Large intestine (tissue), 3 donors: ENCODE measurements at regions not wholly inside any gene's neighbourhood (a gene's known extent, or its start where the extent isn't known, plus 50 kb on each side); places are given as distances from the start of the nearest gene placed in this dataset.

Experiments used
- DNase-seq, 2 donors: peaks; one replicate each; pipeline versions ENCODE4 v3.0.0 to v3.0.0-alpha.2; 2013
- H3K27ac ChIP-seq: one replicate; pipeline ENCODE4 v1.5.1; 2013; ENCODE audit warnings: low read length
- H3K27me3 ChIP-seq: 2 replicates; pipeline ENCODE4 v1.6.1; 2013; ENCODE audit warnings: low read length; ENCODE audit not compliant: control insufficient read depth, insufficient read depth
- H3K36me3 ChIP-seq: 2 replicates; pipeline ENCODE4 v1.6.1; 2013; ENCODE audit warnings: low read length; ENCODE audit not compliant: control insufficient read depth, insufficient read depth
- H3K4me1 ChIP-seq: one replicate; pipeline ENCODE4 v1.6.1; 2013; ENCODE audit warnings: low read length; ENCODE audit not compliant: control insufficient read depth, insufficient read depth
- H3K4me3 ChIP-seq: one replicate; pipeline ENCODE4 v1.5.1; 2013; ENCODE audit warnings: low read length
- H3K9me3 ChIP-seq: one replicate; pipeline ENCODE4 v1.6.1; 2013; ENCODE audit warnings: mild to moderate bottlenecking, low read depth, low read length, moderate library complexity; ENCODE audit not compliant: control insufficient read depth
- WGBS: methylation state at CpG from one replicate; pipeline ENCODE4 v1.1.5; 2013; ENCODE audit warnings: low lambda C conversion rate; ENCODE audit not compliant: insufficient coverage; 5-methylcytosine and 5-hydroxymethylcytosine counted together

DNA sequence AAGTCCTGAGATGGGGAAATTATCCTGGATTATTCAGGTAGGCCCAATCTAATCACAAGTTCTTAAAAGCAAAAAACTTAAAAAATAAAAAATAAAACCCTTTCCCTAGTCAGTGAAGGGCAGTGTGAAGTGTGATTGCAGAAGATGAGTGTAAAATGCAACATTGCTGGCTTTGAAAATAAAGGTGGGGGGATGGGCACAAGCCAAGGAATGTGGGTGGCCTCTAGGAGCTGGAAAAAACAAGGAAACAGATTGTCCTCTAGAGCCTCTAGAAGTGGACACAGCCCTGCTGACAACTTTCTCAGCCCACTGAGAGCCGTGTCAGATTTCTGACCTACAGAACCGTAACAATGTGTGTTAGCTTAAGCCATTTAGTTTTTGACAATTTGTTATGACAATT, 184.3 kb upstream of the HNRNPA3 start:
- no peak for DNase-seq
- Histone ChIP-seq H3K4me1 (no peaks in the 10 kb centered on the region), H3K36me3 (no peaks in the 10 kb centered on the region), H3K9me3 (no peaks in the 10 kb centered on the region), H3K4me3 (no peak overlapping the region), H3K27ac (no peak overlapping the region), H3K27me3 (peaks cover 34% of the 10 kb centered on the region)
- no CpG with 5 or more reads among the region's 2 CpGs for WGBS

DNA sequence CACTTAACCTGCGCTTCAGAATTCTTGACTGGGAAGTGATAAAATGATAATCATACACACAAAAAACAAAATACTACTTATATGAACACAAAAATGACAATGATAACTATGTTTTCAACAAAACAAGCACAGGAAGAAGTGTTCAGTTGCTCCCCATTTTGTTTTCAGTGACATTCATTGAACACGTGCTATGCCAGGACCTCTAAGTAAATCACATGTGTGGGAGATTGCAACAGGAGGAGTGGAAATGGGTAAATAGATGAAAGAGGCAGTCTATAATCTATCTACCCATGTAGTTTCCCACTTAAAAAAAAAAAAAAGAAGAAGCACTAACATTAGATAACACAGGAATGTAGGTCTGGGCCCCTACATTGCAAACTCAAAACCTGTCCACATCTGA, 183.5 kb upstream of the HNRNPA3 start:
- Histone ChIP-seq H3K27ac (no peak overlapping the region), H3K9me3 (no peaks in the 10 kb centered on the region), H3K4me3 (no peak overlapping the region), H3K4me1 (no peaks in the 10 kb centered on the region), H3K36me3 (no peaks in the 10 kb centered on the region), H3K27me3 (peaks cover 38% of the 10 kb centered on the region)
- no CpG with 5 or more reads among the region's 2 CpGs for WGBS
- no peak for DNase-seq

DNA sequence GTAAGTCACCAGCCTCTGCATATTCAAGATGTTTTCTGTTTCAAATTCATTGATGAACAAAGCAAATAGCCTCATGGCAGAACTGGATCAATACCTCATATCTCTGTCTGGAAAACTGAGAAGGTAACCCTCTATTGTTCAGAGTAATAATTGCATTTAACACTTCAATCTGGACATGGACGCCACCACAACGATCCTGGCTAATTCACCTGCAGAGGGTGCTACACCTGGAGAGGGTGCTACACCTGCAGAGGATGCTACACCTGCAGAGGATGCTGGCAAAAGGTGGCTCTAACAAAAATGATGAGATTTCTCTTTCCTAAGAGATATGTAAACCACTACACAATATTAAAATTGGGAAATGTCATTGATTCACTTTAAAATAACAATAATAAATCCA, 183.1 kb upstream of the HNRNPA3 start:
- no peaks in the 10 kb centered on the region for H3K9me3 ChIP-seq
- peaks cover 38% of the 10 kb centered on the region for H3K27me3 ChIP-seq
- WGBS = no CpG with 5 or more reads among the region's 2 CpGs
- no peaks in the 10 kb centered on the region for H3K36me3 ChIP-seq
- no peak overlapping the region for H3K4me3 ChIP-seq
- H3K4me1 ChIP-seq = no peaks in the 10 kb centered on the region
- DNase-seq = no peak
- H3K27ac ChIP-seq = no peak overlapping the region

DNA sequence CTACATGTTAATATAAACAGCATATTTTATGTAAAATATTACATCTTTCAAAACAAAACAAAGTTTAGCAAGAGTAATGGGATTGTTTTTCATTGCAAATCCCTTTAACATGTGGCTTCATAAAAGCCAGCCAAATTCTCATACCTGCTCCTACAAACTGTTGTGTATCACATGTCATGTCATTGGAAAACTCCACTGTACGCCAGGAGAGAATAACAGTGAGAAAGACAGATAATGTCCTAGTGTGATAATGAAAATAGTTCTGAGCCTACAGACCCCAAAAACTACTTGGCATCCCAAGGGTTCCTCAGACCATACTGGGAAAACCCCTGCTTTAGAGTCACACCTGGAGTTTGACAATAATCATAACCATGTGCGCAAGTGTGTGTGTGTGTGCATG, 182.7 kb upstream of the HNRNPA3 start:
- Histone ChIP-seq H3K27ac (no peak overlapping the region), H3K9me3 (no peaks in the 10 kb centered on the region), H3K4me1 (no peaks in the 10 kb centered on the region), H3K27me3 (peaks cover 37% of the 10 kb centered on the region), H3K36me3 (no peaks in the 10 kb centered on the region), H3K4me3 (no peak overlapping the region)
- no peak for DNase-seq
- no CpG with 5 or more reads among the region's 2 CpGs for WGBS

DNA sequence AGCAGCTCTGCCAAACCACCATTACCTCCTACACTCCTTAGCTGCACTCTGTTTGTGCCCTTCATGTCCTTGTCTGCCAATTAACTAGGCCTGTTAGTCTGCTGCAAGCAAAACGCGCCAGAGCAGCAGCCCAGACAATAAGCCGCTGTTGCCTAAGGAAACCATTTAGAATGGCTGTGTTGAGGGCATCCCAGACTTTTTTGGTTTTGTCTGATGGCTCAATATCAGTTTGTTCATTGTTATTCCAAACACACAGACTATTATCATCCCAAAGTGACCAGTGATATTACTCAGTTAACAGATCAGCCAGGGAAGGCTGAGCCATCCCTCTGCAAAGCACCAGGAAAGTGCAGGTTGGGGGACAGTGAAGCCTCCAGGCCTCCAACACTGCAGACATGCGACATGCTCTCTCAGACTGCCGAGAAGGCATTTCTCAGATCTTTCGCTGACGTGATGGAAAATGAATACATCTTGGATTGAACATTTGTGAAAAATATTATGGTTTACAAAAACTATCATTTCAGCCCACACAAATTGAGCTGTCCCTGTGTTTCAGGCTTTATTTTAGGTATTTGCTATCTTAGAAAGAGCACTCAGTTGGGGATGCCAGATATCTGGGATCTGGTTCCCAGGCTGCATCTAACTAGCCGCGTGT, 182.0 kb upstream of the HNRNPA3 start:
- Histone ChIP-seq H3K4me3 (no peak overlapping the region), H3K27ac (no peak overlapping the region), H3K9me3 (no peaks in the 10 kb centered on the region), H3K4me1 (no peaks in the 10 kb centered on the region), H3K27me3 (peaks cover 36% of the 10 kb centered on the region), H3K36me3 (no peaks in the 10 kb centered on the region)
- 100% methylated on average over 1 of the region's 9 CpGs for WGBS
- DNase-seq = no peak

DNA sequence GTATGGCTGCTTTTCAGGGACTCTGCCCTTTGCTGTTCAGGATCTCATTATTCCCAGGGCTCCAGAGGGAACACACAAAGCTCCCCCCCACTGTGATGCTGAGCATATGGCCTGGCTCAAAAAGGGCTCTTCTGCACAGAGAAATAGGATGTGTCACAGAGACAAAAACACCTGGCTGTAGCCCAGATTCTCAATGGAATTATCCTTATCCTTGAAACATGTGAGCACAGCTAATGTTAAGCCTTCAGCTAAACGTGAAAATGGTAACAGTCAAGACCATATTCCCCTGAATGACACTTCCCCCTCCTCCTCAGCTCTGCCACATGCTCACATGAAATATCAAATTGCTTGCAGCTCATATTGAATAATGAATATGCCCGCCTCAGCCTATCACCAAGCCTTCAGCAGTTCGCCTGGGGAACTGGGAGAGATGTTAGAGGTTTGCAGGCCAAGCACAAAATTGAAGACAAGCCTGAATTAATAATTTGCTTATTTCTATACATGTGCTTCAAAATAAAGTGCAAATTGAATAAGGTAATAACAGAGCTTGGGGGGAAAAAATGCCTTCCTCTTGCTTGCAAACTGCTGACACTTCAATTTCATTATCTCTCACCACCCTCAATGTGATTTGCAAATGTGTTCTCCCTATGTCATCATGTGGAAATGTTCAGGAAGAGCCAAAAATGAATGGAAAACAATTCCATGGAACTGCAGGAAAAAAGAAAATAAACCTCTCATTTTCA, 181.0 kb upstream of the HNRNPA3 start:
- no peak for DNase-seq
- H3K9me3 ChIP-seq = no peaks in the 10 kb centered on the region
- WGBS = no CpG with 5 or more reads among the region's 3 CpGs
- H3K36me3 ChIP-seq = no peaks in the 10 kb centered on the region
- no peaks in the 10 kb centered on the region for H3K4me1 ChIP-seq
- H3K27me3 ChIP-seq = peaks cover 32% of the 10 kb centered on the region
- H3K27ac ChIP-seq = no peak overlapping the region
- H3K4me3 ChIP-seq = no peak overlapping the region

DNA sequence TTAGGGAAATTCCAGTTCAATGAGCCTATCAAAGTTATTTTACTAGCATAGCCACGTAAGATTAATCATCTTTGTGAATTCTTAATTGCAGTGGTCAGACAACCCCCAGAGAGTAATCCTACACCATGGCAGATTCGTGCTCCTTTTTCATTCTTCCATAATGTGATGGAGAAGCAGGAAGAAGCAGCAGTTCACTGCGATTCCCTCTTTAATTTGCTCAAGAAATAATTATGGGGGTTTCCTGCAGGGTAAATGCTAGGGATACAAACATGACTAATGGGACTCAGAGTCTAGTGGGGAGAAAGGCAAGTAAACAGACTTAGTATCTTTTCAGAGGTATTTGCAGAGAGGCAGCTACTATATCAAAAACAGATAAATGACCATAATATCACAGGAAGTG, 175.8 kb upstream of the HNRNPA3 start:
- Histone ChIP-seq H3K36me3 (no peaks in the 10 kb centered on the region), H3K9me3 (no peaks in the 10 kb centered on the region), H3K4me1 (peaks cover 4% of the 10 kb centered on the region), H3K4me3 (no peak overlapping the region), H3K27ac (no peak overlapping the region), H3K27me3 (peaks cover 35% of the 10 kb centered on the region)
- no peak for DNase-seq
- WGBS = no CpG with 5 or more reads among the region's 3 CpGs

DNA sequence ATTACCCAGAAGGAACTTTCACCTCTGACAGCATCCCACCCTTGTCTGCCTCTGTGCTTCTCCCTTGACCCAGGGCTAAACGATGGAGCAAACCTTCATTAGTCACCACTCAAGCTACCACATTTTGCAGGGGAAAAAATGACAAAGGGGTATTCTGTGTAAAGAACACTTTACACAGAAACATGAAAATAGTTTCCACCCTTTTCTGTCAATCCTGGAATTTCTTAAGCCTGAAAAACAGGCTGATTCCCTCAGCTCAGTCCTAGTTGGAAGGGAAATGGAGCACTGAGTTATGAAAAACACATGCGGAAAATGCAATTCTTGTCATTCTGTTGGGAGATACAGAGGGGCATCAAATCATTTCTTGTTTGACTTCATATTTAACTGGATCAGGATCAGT, 175.0 kb upstream of the HNRNPA3 start:
- Histone ChIP-seq H3K4me1 (peaks cover 4% of the 10 kb centered on the region), H3K27ac (no peak overlapping the region), H3K4me3 (no peak overlapping the region), H3K36me3 (no peaks in the 10 kb centered on the region), H3K27me3 (peaks cover 40% of the 10 kb centered on the region), H3K9me3 (no peaks in the 10 kb centered on the region)
- DNase-seq = no peak
- 100% methylated on average over 1 of the region's 2 CpGs for WGBS

DNA sequence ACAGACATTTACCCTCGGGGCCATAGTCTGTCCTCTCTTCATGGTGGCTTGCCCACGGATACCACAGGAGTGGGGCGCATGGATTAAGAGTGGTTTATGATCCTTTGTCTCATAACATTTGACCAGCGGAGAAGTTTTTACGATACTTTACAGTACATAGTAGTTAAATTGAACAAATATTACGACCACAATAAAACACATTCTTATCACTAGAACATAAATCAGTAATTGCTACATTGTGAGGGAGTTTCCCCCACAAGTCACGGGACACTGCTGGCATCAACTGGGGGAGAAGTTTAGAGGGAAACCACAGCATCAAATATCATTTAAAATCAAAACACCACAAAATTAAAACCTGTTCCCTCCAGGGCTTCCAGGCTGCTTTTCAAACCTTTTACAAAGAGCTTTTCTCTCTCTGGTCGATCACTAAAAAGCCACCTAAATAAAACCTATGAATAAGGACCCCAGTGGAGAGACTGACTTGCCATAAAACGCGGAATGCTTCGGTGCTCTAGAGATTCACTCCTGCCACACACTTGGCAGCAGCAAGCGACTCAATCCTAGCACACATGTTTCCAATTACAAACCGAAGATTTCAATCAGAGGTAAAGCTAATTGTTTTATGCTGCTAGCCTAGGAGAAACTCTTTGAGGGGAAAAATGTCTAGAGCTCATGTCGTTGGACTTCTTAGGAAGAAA, 173.7 kb upstream of the HNRNPA3 start:
- Histone ChIP-seq H3K27me3 (peaks cover 36% of the 10 kb centered on the region), H3K4me1 (peaks cover 4% of the 10 kb centered on the region), H3K27ac (no peak overlapping the region), H3K9me3 (no peaks in the 10 kb centered on the region), H3K4me3 (no peak overlapping the region), H3K36me3 (no peaks in the 10 kb centered on the region)
- DNase-seq = peak in 1 of 2 donors; percentile 40
- 18% methylated on average over 2 of the region's 14 CpGs for WGBS

DNA sequence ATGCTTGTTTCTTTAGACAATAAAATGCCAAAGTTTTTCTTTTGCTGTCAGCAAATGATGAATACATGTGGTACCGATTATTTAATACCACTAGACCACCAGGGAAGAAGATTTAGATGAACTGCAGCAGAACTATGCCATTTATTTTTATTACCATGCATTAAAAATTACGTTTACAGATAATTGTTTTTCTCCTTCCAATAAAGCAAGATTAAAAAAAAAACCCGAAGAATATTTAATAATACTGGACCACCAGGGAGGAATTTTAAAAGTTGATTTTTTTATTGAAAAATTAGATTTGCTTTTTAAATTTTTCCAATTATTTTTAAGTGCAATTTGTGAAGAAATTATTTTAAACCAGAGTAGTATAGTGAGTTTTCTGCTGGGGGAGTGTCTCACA, 170.3 kb upstream of the HNRNPA3 start:
- DNase-seq = no peak
- Histone ChIP-seq H3K27me3 (peaks cover 37% of the 10 kb centered on the region), H3K36me3 (no peaks in the 10 kb centered on the region), H3K4me3 (no peak overlapping the region), H3K4me1 (peaks cover 4% of the 10 kb centered on the region), H3K9me3 (no peaks in the 10 kb centered on the region), H3K27ac (no peak overlapping the region)
- WGBS = 94% methylated on average over 2 of the region's 3 CpGs
